ENCODE measurements at regions not wholly inside any gene's neighbourhood (a gene's known extent, or its start where the extent isn't known, plus 50 kb on each side); places are given as distances from the start of the nearest gene placed in this dataset.
"Not testable (repeated sequence)": the region's sequence is repeated elsewhere in the genome, so short reads cannot be mapped to it uniquely, and the experiment has no call there.

- no peak for DNase-seq
Observed at GRCh38 chr6:91082311-91082832, 495.5 kb upstream of the MAP3K7 start.

DNA sequence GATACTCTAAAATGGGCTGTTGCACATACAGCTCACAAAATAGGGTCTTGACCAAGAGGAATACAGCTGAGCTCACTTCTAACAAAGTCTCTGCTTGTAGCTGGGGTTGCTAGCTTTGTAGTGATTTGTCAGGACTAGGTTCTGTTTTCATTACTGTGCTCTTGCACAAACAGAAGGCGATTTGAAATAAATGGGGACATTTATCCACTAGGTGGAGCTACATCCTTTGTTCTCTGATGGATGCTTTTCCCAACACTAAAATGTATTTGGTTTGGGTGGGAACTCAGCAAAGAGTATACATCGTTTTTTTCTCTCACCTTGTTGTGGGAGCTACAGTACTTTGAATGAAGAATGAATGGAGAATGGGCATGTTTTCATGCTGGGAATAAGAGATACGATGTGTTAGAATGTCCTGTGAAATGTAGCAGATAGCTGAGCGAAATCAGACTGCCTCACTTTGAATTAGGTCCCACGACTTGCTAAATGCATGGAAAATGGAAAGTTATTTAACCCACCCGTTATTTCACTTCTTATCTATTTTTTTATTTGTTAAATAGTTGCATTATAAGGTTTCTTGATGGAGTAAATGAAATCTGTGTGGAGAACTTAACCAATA is 494.7 kb upstream of the MAP3K7 start:
- DNase-seq, result no peak

DNA sequence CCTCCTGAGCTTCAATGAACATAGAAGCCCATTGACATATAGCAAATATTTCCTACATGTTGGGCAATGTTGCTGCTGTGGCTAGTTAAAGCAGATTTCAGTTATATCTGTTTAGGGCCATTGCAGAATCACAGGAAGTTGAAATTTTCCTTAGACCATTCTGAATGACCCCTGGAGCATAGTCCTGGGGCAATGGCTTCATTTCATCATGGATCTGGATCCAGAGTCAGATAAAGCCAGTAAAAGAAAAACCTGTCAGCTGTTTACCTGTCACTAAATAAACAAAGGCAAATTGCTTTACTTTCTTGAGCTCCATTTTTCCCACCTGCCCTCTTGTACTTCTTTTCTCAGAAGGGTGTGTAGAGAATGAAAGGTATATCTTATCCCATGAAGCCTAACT is 494.0 kb upstream of the MAP3K7 start:
- DNase-seq, result no peak

DNA sequence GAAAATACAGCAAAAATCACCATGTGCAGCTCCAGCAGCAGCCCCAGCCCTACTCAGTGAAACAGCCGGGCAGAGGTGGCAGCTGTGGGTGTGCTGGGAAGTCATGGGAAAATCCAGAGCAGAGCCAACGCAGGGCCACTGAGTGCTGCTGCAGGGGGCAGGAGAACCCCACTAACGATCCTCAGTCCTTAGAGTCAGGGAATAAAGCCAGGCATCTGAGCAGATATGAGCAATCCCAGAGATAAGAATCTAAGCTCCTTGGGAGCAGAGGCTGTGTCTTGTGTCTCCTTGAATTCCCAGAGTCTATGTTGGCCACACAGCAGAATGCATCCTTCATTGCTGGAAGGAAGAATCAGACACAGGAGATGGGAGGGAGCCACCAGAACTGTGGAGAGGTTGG is 493.1 kb upstream of the MAP3K7 start:
- no peak for DNase-seq

- DNase-seq, result no peak
Observed at GRCh38 chr6:91075244-91075976, 488.5 kb upstream of the MAP3K7 start.

- no peak for DNase-seq
Observed at GRCh38 chr6:91063362-91063761, 476.5 kb upstream of the MAP3K7 start.

DNA sequence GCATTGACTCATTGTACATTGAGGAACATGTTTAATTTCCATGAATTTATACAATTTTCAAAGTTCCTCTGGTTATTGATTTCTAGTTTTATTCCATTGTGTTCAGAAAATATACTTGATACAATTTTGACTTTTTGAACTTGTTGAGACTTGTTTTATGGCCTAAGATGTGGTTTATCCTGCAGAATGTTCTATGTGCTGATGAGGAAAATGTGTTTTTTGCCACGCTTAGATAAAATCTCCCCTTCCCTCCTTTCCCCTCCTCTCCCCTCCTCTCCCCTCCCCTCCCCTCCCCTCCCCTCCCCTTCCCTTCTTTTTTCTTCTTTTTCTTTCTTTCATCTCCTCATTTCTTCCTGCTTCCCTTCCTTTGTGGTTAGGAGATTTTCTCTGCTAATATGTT is 470.8 kb upstream of the MAP3K7 start:
- no peak for DNase-seq

DNA sequence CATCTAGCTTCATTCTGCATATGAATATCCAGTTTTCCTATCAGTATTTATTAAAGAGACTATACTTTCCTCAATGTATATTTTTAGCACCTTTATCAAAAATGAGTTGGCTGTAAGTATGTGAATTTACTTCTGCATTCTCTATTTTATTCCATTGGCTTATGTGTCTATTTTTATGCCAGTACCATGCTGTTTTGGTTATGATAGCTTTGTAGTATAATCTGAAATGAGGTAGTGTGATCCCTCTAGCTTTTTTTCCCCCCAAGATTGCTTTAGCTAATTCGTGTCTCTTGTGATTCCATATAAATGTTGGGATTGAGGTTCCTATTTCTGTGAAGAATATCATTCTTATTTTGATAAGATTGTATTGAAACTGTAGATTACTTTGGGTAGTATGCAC is 469.1 kb upstream of the MAP3K7 start:
- no peak for DNase-seq

DNA sequence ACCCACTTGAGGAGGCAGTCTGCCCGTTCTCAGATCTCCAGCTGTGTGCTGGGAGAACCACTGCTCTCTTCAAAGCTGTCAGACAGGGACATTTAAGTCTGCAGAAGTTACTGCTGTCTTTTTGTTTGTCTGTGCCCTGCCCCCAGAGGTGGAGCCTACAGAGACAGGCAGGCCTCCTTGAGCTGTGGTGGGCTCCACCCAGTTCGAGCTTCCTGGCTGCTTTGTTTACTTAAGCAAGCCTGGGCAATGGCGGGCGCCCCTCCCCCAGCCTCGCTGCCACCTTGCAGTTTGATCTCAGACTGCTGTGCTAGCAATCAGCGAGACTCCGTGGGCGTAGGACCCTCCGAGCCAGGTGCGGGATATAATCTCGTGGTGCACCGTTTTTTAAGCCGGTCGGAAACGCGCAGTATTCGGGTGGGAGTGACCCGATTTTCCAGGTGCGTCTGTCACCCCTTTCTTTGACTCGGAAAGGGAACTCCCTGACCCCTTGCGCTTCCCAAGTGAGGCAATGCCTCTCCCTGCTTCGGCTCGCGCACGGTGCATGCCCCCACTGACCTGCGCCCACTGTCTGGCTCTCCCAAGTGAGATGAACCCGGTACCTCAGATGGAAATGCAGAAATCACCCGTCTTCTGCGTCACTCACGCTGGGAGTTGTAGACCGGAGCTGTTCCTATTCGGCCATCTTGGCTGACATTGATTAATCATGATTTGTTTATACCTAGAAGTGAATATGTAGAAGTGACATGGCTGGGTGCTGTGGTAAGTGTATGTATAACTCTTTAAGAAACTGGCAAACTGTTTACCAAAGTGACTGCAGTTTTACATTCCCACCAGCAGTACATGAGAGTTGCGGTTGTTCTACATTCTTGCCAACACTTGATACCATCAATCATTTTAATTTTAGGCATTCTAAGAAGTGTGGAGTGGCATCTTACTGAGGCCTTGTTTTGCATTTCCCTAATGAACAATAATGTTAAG is 465.9 kb upstream of the MAP3K7 start:
- not testable (repeated sequence) for DNase-seq

DNA sequence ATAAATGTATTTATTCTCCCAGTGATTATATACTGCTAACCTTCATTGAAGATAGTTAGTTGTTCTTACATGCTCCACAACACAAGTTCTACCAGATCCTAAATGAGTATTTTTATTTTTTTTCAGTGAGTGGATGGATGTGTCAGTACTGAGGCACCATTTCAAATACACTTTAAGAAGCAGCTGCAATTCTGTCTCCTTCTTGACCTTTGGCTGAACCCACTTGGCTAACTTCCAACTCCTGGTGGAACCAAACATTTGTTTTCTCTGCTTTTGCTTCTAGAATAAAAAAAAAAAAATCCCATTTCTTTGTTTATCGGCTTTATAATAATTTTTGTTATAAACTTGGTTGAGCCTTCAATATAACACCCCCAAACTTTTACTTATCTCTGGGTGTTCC is 458.3 kb upstream of the MAP3K7 start:
- no peak for DNase-seq

DNA sequence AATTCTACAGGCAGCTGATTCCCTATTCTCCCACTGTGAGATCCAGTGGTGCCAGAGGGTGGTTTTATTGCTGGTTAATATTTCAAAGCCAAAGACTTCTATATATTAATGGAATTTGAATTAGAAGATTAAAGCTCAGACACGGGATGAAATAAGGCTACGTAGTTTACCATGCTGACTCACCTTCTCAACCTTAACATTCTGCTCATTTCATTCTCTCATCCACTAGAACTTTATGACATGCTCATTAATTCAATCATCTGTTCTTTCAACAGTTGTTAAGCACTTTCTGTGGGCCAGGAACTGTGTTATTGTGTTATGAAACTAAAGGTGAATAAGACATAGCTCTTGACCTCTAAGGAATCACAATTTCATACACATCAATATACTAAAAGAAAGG is 456.9 kb upstream of the MAP3K7 start:
- no peak for DNase-seq

DNA sequence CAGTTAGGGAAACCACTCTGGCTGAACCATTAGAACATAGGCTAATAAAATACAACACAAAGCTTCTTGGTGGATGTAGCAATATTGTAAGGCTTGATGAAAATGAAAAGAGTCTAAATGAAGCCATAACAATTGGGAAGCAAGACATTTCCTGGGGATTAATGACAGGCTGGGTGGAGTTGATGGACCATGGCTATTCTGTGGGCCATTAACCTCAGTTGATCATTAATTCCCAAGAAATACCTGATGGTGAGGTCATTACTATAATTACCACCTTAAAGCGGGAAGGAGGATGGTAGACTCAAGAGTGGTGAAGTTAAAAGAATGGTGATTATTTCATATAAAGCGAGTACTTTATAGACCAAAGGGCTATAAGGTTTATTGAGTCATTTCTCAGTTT is 455.8 kb upstream of the MAP3K7 start:
- no peak for DNase-seq

- DNase-seq, result no peak
Observed at GRCh38 chr6:91033964-91034363, 447.1 kb upstream of the MAP3K7 start.

DNA sequence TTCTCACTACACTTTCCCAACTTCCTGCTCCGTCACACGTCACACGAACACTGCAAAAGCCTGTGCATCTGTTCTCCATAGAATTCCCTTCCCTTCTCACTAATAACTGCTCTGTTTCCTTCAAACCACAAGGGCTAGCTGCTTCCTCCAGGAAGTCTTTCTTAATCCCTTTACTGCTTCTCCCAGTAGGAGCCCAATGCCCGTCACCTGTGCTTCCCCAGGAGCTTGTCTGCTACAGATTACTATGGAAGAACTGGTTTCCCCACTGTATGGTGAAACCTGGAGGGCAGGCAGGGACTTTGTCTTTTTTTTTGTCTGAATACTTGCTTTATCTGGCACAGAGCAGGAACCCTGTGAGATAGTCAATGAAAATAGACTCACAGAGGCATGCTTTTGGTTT is 444.7 kb upstream of the MAP3K7 start:
- no peak for DNase-seq

DNA sequence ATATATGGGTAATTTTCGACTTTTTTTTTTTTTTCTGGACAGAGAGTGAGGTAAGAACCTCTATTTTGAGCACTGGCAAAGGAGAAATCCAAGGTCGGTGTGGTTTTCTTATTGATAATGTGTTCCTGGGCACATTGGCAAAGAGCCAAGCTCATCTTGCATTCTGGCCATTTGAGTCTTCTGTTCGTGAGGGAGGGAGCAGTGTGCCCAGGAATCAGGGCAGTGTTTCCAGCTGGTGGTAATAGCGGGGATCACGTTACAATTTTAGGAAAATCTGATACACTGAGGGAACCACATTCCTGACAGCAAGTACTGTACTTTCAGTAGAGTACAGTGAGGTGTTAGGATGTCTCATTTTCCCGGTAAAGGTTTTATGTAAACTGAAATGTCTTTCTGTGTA is 442.3 kb upstream of the MAP3K7 start:
- no peak for DNase-seq

DNA sequence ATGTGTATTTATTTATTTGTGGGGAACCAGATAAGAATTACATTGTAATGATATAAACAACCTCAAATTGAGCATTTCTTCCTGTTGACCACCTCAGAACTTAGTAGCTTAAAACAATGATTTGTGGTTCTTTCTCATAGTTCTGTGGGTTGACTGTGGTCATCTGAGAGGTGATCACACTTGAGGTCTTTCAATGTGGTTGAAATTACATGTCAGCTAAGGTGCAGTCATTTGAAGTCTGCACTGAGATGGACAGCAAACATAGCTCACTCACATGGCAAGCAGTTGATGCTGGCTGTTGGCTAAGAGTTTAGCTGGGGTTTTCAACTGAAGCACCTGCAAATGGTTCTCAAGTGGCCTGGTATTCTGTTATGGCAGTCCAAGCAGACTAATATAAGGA is 436.7 kb upstream of the MAP3K7 start:
- no peak for DNase-seq

- DNase-seq, result no peak
Observed at GRCh38 chr6:91020744-91021143, 433.9 kb upstream of the MAP3K7 start.

GRCh38 chr6:91018586-91018985 is 431.7 kb upstream of the MAP3K7 start:
- DNase-seq, result no peak

DNA sequence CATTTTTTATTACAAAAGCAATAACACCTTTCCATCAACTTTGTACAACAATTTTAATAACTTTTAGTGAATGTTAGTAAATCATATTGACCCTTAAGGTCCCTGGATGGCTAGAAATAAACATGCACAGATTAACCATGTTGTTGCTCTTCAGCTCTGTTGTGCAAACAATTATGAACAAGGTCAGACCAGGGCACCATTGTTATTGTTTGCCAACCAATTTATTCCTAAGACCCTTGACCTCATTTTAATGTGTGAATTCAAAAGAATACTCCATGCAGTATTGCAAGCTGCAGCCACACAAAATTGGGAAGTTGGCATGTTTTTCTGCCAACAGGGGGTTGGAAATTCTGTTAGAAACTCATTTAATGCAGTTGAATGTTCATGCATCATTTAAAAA is 426.6 kb upstream of the MAP3K7 start:
- DNase-seq, result no peak

GRCh38 chr6:90997076-90997475 is 410.2 kb upstream of the MAP3K7 start:
- no peak for DNase-seq

GRCh38 chr6:90993770-90994169 is 406.9 kb upstream of the MAP3K7 start:
- DNase-seq, result no peak

DNA sequence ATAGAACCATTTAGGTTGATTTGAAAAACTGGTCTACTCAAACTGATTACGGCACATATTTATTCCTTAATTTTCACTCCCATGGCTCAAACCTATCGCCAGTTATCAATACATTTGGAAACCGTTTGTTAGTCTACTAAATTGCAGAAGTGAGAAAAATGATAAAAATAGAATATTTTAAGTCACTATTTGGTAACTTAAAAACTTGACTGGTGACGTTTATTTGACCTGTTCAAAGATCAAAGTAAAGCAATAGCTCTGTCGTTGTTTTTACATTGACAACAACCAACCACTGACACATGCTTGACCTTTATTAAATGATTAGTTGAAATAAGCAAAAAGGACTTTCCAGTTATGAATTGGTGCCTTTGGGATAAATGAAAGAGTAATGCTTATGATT is 402.9 kb upstream of the MAP3K7 start:
- DNase-seq, result no peak

- no peak for DNase-seq
Observed at GRCh38 chr6:90984066-90984465, 397.2 kb upstream of the MAP3K7 start.

DNA sequence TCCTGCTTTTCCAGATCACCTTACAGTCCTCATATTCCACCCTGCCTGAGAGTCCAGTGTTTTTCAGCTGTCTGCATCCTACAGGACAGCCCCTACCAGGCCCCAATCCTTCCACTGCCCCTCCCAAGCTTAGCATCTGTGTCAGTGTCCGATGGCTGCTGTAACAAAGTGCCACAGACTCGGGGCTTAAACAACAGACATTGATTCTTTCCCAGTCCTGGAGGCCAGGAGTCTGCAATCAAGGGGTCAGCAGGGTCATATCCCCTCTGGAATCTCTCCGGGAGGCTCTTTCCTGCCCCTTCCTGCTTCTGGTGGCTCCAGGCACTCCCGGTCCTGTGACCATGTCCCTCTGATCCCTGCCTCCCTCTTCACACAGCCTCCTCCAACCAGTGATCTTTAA is 396.6 kb upstream of the MAP3K7 start:
- DNase-seq, result no peak
